Vagina (tissue), 2 donors: ENCODE measurements at regions not wholly inside any gene's neighbourhood (a gene's known extent, or its start where the extent isn't known, plus 50 kb on each side); places are given as distances from the start of the nearest gene placed in this dataset.

Source experiments
- DNase-seq, 2 donors: peaks; one replicate each; pipeline ENCODE4 v3.0.0-alpha.2; 2017; ENCODE audit errors: extremely low spot score in 2 of 2
- H3K27ac ChIP-seq: fragments of 200-600 bp; sonication (generic); one replicate; pipeline ENCODE4 v1.5.1; 2019
- H3K27me3 ChIP-seq: fragments of 200-600 bp; sonication (generic); one replicate; pipeline ENCODE4 v1.5.1; 2019
- H3K36me3 ChIP-seq, 2 donors: fragments of 200-600 bp; sonication (generic); one replicate each; pipeline ENCODE4 v1.5.1; 2017 to 2019
- H3K4me1 ChIP-seq: fragments of 200-600 bp; sonication (generic); one replicate; pipeline ENCODE4 v1.5.1; 2019
- H3K4me3 ChIP-seq, 2 donors: fragments of 200-600 bp; sonication (generic); 1 replicate in 1 of 2; 2 replicates in 1 of 2; pipeline ENCODE4 v1.5.1; 2016 to 2019
- H3K9me3 ChIP-seq: fragments of 200-600 bp; sonication (generic); one replicate; pipeline ENCODE4 v1.5.1; 2019
- POLR2A ChIP-seq, 2 donors: fragments of 450-650 bp; IDR thresholded peaks; one replicate each; pipeline ENCODE4 v1.6.1; 2017; ENCODE audit warnings: antibody characterized with exemption in 2 of 2, mild to moderate bottlenecking in 2 of 2, moderate library complexity in 2 of 2
- POLR2AphosphoS5 ChIP-seq, 2 donors: sonication (generic); formaldehyde crosslinking; IDR thresholded peaks; one replicate each; pipeline ENCODE4 v1.9.0; 2017; ENCODE audit warnings: antibody characterized with exemption in 2 of 2, mild to moderate bottlenecking in 2 of 2, low read depth in 1 of 2; ENCODE audit not compliant: insufficient read depth in 1 of 2
- intact Hi-C: fragments of 100-400 bp; cut with DNase I; formaldehyde crosslinking; loops from one replicate; pipeline ENCODE4 v1.15.1; 2023
- TF ChIP-seq, protein P1 (sequence below), 3 experiments: fragments of 450-650 bp in 2 of 3; fragments of 200-600 bp in 1 of 3; sonication (generic) in 1 of 3; IDR thresholded peaks; one replicate each; pipeline ENCODE4 v1.5.1; 2017 to 2019; ENCODE audit warnings: antibody characterized with exemption in 3 of 3, mild to moderate bottlenecking in 2 of 3, moderate library complexity in 2 of 3

DNA sequence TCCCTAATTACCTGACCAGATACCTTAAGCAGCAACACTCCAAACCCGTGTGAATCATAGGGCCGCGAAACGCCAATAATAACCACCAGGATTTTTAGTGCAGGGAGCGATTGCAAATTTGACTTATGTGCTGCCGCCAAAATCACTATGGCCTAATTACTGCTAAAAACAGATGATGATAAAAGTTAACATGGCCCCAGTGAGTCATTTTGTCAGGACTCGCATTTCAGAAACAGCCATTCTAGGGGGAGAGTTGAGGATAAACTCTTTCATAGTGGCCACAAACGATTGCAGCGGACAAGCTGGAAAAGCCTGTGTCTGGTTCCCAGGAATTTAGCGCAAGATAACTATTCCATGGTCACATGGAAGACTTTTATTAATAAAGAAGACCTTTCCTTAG, 103.4 kb downstream of the HLX start:
- DNase-seq, result no peak
- no peaks in the 10 kb centered on the region for H3K27me3 ChIP-seq
- no peak overlapping the region for H3K27ac ChIP-seq
- intact Hi-C loops, result no loop called here
- H3K4me3 ChIP-seq, result no peak overlapping the region
- H3K36me3 ChIP-seq, result no peaks in the 10 kb centered on the region
- no peaks in the 10 kb centered on the region for H3K4me1 ChIP-seq
- no peaks in the 10 kb centered on the region for H3K9me3 ChIP-seq
- TF ChIP-seq POLR2A (IDR thresholded peaks at IDR 0.05) (no peak), POLR2AphosphoS5 (IDR thresholded peaks at IDR 0.05; ENCODE audit: insufficient read depth in 1 of 2, low read depth in 1 of 2) (no peak)
- TF ChIP-seq, protein P1, sequence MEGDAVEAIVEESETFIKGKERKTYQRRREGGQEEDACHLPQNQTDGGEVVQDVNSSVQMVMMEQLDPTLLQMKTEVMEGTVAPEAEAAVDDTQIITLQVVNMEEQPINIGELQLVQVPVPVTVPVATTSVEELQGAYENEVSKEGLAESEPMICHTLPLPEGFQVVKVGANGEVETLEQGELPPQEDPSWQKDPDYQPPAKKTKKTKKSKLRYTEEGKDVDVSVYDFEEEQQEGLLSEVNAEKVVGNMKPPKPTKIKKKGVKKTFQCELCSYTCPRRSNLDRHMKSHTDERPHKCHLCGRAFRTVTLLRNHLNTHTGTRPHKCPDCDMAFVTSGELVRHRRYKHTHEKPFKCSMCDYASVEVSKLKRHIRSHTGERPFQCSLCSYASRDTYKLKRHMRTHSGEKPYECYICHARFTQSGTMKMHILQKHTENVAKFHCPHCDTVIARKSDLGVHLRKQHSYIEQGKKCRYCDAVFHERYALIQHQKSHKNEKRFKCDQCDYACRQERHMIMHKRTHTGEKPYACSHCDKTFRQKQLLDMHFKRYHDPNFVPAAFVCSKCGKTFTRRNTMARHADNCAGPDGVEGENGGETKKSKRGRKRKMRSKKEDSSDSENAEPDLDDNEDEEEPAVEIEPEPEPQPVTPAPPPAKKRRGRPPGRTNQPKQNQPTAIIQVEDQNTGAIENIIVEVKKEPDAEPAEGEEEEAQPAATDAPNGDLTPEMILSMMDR (IDR thresholded peaks at IDR 0.05), result no peak

DNA sequence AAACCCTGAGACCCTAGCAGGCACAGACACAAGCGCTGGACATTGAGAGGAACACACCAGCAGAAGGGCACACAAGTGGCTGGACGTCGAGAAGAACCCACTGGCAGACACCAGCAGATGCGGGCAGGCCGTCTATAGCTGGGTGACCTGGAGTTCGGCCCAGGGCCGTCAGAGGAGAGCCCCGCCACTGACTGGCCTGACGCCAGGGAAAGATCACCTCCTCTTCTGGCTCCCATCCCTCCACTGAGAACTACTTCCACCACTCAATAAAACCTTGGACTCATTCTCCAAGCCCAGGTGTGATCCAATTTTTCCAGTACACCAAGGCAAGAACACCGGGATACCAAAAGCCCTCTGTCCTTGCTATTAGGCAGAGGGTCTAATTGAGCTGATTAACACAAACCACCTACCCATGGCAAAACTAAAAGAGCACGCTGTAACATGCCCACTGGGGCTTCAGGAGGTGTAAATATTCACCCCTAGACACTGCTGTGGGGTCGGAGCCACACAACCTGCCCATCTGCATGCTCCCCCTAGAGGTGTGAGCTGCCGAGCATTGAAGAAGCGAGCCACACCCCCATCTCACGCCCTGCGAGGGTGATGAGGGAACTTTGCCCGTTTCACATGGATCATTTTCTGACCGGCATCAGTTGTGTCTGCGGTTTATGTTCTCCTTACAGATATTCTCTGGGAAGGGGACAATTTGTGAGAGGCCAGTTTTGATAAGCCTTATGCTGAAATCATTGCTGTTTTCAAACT, 104.8 kb downstream of the HLX start:
- Histone ChIP-seq H3K9me3 (no peaks in the 10 kb centered on the region), H3K4me3 (no peak overlapping the region), H3K27me3 (no peaks in the 10 kb centered on the region), H3K27ac (no peak overlapping the region), H3K36me3 (no peaks in the 10 kb centered on the region), H3K4me1 (no peaks in the 10 kb centered on the region)
- DNase-seq, result no peak
- intact Hi-C loops, result no loop called here
- TF ChIP-seq POLR2A (IDR thresholded peaks at IDR 0.05) (no peak), POLR2AphosphoS5 (IDR thresholded peaks at IDR 0.05; ENCODE audit: insufficient read depth in 1 of 2, low read depth in 1 of 2) (no peak)
- TF ChIP-seq, protein P1 (IDR thresholded peaks at IDR 0.05), result no peak

DNA sequence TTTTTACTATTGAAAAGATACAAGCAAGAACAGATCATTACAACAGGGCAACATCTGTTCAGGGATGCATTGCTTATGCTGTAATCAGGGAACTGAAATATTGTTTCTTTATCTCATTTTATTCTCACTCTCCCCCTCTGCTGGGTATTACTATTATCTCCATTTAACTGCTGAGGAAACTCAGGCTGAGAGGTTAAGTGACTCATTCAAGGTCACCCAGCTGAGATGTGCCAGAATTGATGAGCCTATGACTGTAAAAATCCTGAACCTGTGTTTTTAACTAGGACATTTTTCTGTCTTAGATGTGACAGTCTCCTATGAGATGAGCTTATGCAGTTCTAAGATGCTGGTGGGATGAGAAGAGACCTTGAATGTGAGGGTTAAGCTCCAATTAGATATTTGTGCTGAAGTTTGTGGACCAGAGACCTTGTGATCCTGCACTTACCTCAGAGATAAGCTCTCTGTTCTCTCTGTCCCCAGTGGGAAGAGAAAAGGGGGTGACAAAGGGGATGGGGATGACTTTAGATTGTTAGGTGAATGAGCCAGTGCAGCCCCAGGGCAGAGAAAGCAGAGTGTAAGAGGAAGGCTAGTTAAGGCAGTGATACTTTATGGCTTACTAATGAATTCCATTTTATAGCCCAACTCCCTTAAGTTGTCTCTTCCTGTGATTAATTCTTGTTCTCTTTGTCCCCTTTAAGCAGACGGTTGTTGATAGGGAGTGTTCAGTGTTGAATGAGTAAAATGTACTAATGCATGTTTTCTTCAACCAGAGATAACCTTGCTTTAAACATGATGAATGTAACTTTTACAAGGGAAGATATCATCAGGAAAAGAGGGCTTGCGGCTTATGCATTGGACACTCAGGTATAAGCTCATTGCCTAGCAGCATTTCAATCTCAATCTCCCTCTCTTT, 111.4 kb downstream of the HLX start:
- H3K27ac ChIP-seq, result no peak overlapping the region

DNA sequence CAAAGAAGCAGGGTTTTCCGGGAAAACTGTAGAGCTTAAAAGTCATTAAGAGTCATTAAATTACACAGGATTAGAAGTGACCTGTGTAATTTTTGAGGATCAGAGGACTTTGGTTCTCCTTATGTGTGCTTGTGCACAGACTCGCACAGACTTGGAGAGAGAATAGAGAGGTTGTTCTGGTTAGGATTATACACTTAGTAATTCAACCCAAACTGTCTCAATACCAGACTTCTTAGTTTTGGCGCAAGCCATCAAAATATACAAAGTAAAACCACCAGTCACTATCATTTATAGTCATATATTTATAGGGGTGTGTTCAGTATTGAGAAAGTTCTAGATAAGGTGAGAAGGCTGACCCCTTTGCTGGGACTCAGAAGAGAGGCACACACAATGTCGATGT, 112.3 kb downstream of the HLX start:
- Histone ChIP-seq H3K9me3 (no peaks in the 10 kb centered on the region), H3K27ac (no peak overlapping the region), H3K36me3 (no peaks in the 10 kb centered on the region), H3K4me1 (no peaks in the 10 kb centered on the region), H3K4me3 (no peak overlapping the region), H3K27me3 (no peaks in the 10 kb centered on the region)
- intact Hi-C loops, result no loop called here
- TF ChIP-seq POLR2A (IDR thresholded peaks at IDR 0.05) (no peak), POLR2AphosphoS5 (IDR thresholded peaks at IDR 0.05; ENCODE audit: insufficient read depth in 1 of 2, low read depth in 1 of 2) (no peak)
- TF ChIP-seq, protein P1 (IDR thresholded peaks at IDR 0.05), result no peak
- no peak for DNase-seq

More for the DNA sequence above, 111.4 kb downstream of the HLX start:
- DNase-seq, result no peak
- no peaks in the 10 kb centered on the region for H3K9me3 ChIP-seq
- no peaks in the 10 kb centered on the region for H3K4me1 ChIP-seq
- no peaks in the 10 kb centered on the region for H3K27me3 ChIP-seq
- TF ChIP-seq POLR2AphosphoS5 (IDR thresholded peaks at IDR 0.05; ENCODE audit: insufficient read depth in 1 of 2, low read depth in 1 of 2) (no peak), POLR2A (IDR thresholded peaks at IDR 0.05) (no peak)
- TF ChIP-seq, protein P1 (IDR thresholded peaks at IDR 0.05), result no peak
- intact Hi-C loops, result no loop called here
- no peaks in the 10 kb centered on the region for H3K36me3 ChIP-seq
- H3K4me3 ChIP-seq, result no peak overlapping the region
